ENCODE measurements at regions not wholly inside any gene's neighbourhood (a gene's known extent, or its start where the extent isn't known, plus 50 kb on each side); places are given as distances from the start of the nearest gene placed in this dataset.

DNA sequence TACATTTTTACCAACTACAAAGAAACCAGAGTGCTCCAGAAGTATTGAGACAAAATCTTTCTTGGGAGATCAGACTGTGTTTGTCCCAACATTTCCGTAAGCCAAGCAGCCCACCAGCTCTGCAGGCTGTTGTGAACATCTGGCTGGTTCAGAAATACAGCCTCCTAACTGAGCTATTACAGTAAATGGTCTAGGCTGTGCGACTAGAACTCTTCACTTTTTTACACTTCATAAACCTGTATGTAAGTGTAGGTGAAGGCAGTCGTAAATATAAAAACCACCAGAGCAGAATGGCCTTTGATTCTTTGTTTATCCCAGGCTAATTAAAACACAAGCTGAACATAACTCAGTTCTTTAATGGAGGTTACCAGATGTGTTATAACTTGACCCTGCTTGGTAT is 235.3 kb downstream of the ARRDC4 start:
- WGBS, 2 donors (ENCODE audit: low coverage in 1 of 2), result 68 to 69% methylated on average over 2 of the region's 3 CpGs
- H3K36me3 ChIP-seq, result no peaks in the 10 kb centered on the region
- no peak for ATAC-seq
- peaks cover 0 to 8% (median 0%) of the 10 kb centered on the region in 3 donors for H3K9me3 ChIP-seq
- H3K4me3 ChIP-seq, result no peak overlapping the region
- no peak overlapping the region for H3K27ac ChIP-seq
- H3K27me3 ChIP-seq, result peaks cover 32% of the 10 kb centered on the region
- H3K4me1 ChIP-seq, result no peaks in the 10 kb centered on the region
- TF ChIP-seq EP300 (IDR thresholded peaks at IDR 0.05) (no peak), POLR2AphosphoS5 (IDR thresholded peaks at IDR 0.05) (no peak), POLR2A (IDR thresholded peaks at IDR 0.05) (no peak)
- TF ChIP-seq, protein P1, sequence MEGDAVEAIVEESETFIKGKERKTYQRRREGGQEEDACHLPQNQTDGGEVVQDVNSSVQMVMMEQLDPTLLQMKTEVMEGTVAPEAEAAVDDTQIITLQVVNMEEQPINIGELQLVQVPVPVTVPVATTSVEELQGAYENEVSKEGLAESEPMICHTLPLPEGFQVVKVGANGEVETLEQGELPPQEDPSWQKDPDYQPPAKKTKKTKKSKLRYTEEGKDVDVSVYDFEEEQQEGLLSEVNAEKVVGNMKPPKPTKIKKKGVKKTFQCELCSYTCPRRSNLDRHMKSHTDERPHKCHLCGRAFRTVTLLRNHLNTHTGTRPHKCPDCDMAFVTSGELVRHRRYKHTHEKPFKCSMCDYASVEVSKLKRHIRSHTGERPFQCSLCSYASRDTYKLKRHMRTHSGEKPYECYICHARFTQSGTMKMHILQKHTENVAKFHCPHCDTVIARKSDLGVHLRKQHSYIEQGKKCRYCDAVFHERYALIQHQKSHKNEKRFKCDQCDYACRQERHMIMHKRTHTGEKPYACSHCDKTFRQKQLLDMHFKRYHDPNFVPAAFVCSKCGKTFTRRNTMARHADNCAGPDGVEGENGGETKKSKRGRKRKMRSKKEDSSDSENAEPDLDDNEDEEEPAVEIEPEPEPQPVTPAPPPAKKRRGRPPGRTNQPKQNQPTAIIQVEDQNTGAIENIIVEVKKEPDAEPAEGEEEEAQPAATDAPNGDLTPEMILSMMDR (IDR thresholded peaks at IDR 0.05), result no peak

DNA sequence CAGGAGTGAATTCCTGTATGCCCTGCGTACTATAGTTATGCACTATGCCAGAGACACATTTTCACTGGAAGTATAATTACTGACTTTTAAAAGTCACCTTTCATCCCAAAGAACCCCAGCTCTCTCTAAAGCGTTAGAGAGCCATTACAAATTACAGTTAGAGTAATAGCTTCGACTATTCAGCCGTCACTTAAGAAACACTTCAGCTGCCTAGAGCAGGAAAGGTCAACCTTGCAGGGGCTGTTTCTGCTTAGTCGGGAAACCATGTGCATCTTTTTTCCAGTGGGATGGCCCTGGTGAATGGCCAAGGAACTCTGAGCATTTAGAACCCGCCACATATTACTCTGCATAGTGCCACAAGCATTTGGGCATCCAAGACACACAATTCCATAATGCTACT is 235.9 kb downstream of the ARRDC4 start:
- 18 to 33% methylated on average over 2 to 3 of the region's 6 CpGs for WGBS, 2 donors (ENCODE audit: low coverage in 1 of 2)
- Histone ChIP-seq H3K4me1 (no peaks in the 10 kb centered on the region), H3K4me3 (no peak overlapping the region), H3K27me3 (peaks cover 33% of the 10 kb centered on the region), H3K36me3 (no peaks in the 10 kb centered on the region), H3K27ac (no peak overlapping the region), H3K9me3 (peaks cover 0 to 2% (median 0%) of the 10 kb centered on the region in 3 donors)
- no peak for TF ChIP-seq POLR2A (IDR thresholded peaks at IDR 0.05)
- TF ChIP-seq EP300 (IDR thresholded peaks at IDR 0.05), result no peak
- TF ChIP-seq POLR2AphosphoS5 (IDR thresholded peaks at IDR 0.05), result no peak
- TF ChIP-seq, protein P1 (IDR thresholded peaks at IDR 0.05), result no peak
- no peak for ATAC-seq

GRCh38 chr15:98202256-98202655 is 241.8 kb downstream of the ARRDC4 start:
- H3K27ac ChIP-seq, result no peak overlapping the region
- no peak for ATAC-seq
- no peaks in the 10 kb centered on the region for H3K9me3 ChIP-seq
- no peaks in the 10 kb centered on the region for H3K4me1 ChIP-seq
- 77 to 78% methylated on average over 3 to 5 of the region's 5 CpGs for WGBS, 2 donors (ENCODE audit: low coverage in 1 of 2)
- no peak overlapping the region for H3K4me3 ChIP-seq
- no peaks in the 10 kb centered on the region for H3K36me3 ChIP-seq
- TF ChIP-seq, protein P1 (IDR thresholded peaks at IDR 0.05), result no peak
- no peak for TF ChIP-seq EP300 (IDR thresholded peaks at IDR 0.05)
- TF ChIP-seq POLR2A (IDR thresholded peaks at IDR 0.05), result no peak
- TF ChIP-seq POLR2AphosphoS5 (IDR thresholded peaks at IDR 0.05), result no peak
- H3K27me3 ChIP-seq, result peaks cover 23% of the 10 kb centered on the region

GRCh38 chr15:98203872-98204660 is 243.6 kb downstream of the ARRDC4 start:
- no peaks in the 10 kb centered on the region for H3K36me3 ChIP-seq
- no peaks in the 10 kb centered on the region for H3K9me3 ChIP-seq
- H3K27me3 ChIP-seq, result peaks cover 25% of the 10 kb centered on the region
- H3K4me3 ChIP-seq, result no peak overlapping the region
- ATAC-seq, result no peak
- TF ChIP-seq, protein P1 (IDR thresholded peaks at IDR 0.05), result no peak
- no peak for TF ChIP-seq POLR2A (IDR thresholded peaks at IDR 0.05)
- TF ChIP-seq EP300 (IDR thresholded peaks at IDR 0.05), result no peak
- TF ChIP-seq POLR2AphosphoS5 (IDR thresholded peaks at IDR 0.05), result no peak
- H3K4me1 ChIP-seq, result no peaks in the 10 kb centered on the region
- no peak overlapping the region for H3K27ac ChIP-seq
- 89 to 94% methylated on average over 6 of the region's 6 CpGs for WGBS, 2 donors (ENCODE audit: low coverage in 1 of 2)

DNA sequence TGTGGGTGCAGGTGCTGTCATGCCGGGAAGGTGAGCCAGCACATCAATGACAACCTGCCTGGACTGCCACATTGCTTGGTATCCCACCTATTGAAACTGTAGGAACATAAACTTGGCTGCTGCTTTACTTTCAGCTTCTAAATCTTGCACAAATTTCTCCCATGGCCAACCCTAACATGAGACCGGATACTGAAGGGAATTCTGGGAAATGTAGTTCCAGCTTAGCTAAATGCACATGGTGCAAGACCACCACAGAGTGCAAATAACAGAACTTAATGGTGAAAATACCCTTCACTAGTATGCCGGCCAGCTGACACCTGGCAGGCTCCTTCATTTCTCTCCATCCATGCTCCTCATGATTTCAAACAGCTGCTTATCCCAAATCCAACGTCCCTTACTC is 247.4 kb downstream of the ARRDC4 start:
- H3K36me3 ChIP-seq, result no peaks in the 10 kb centered on the region
- H3K4me3 ChIP-seq, result no peak overlapping the region
- no peaks in the 10 kb centered on the region for H3K4me1 ChIP-seq
- TF ChIP-seq EP300 (IDR thresholded peaks at IDR 0.05) (no peak), POLR2AphosphoS5 (IDR thresholded peaks at IDR 0.05) (no peak), POLR2A (IDR thresholded peaks at IDR 0.05) (no peak)
- TF ChIP-seq, protein P1 (IDR thresholded peaks at IDR 0.05), result no peak
- no peaks in the 10 kb centered on the region for H3K9me3 ChIP-seq
- 56 to 83% methylated on average over 1 to 4 of the region's 4 CpGs for WGBS, 2 donors (ENCODE audit: low coverage in 1 of 2)
- no peak for ATAC-seq
- H3K27me3 ChIP-seq, result peaks cover 4% of the 10 kb centered on the region
- H3K27ac ChIP-seq, result no peak overlapping the region

Data from gastroesophageal sphincter (tissue), 4 donors.